Peyer's patch (tissue), 4 donors: ENCODE measurements at regions not wholly inside any gene's neighbourhood (a gene's known extent, or its start where the extent isn't known, plus 50 kb on each side); places are given as distances from the start of the nearest gene placed in this dataset.

Source experiments
- POLR2A ChIP-seq, 2 donors: fragments of 450-650 bp; IDR thresholded peaks; one replicate each; pipeline ENCODE4 v1.5.1; 2017; ENCODE audit warnings: antibody characterized with exemption in 2 of 2, mild to moderate bottlenecking in 2 of 2, moderate library complexity in 2 of 2
- TF ChIP-seq, protein P1 (sequence below), 6 experiments: fragments of 450-650 bp in 4 of 6; fragments of 200-600 bp in 2 of 6; sonication (generic) in 1 of 6; IDR thresholded peaks; one replicate each; pipeline ENCODE4 v1.5.1; 2017 to 2019; ENCODE audit warnings: antibody characterized with exemption in 6 of 6, mild to moderate bottlenecking in 3 of 6, moderate library complexity in 1 of 6

DNA sequence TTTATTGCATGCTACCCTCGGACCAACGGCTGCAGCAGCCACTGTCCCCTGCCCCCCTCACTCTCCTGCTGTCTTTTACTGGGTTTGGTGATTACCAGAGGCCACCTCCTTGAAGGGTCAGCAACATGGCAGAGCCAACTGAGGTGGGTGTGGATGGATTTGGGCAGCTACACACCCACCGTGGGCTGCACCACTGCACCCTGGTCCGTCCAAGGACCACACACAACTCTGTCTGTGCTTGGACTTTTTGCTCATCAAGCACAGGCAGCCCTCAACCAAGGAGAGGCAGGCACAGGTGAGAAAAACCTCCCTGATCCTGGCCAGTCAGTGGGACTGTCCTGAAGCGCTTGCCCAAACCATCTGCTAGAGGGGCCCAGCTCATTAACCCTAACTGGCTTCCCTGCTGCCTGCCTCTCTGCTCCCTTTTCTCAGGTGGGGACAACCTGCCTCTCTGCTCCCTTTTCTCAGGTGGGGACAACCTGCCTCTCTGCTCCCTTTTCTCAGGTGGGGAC lies 239.5 kb upstream of the PITRM1 start:
- TF ChIP-seq, protein P1, sequence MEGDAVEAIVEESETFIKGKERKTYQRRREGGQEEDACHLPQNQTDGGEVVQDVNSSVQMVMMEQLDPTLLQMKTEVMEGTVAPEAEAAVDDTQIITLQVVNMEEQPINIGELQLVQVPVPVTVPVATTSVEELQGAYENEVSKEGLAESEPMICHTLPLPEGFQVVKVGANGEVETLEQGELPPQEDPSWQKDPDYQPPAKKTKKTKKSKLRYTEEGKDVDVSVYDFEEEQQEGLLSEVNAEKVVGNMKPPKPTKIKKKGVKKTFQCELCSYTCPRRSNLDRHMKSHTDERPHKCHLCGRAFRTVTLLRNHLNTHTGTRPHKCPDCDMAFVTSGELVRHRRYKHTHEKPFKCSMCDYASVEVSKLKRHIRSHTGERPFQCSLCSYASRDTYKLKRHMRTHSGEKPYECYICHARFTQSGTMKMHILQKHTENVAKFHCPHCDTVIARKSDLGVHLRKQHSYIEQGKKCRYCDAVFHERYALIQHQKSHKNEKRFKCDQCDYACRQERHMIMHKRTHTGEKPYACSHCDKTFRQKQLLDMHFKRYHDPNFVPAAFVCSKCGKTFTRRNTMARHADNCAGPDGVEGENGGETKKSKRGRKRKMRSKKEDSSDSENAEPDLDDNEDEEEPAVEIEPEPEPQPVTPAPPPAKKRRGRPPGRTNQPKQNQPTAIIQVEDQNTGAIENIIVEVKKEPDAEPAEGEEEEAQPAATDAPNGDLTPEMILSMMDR (IDR thresholded peaks at IDR 0.05): no peak
- no peak for TF ChIP-seq POLR2A (IDR thresholded peaks at IDR 0.05)
